NCI-H345 treated with DMSO at 0.1 percent for 48 hours (cell line): ENCODE measurements at regions not wholly inside any gene's neighbourhood (a gene's known extent, or its start where the extent isn't known, plus 50 kb on each side); places are given as distances from the start of the nearest gene placed in this dataset.

Experiments
- DNase-seq: peaks from one replicate; lab custom pipeline; 2025; ENCODE audit not compliant: unreplicated experiment; lab: John Stamatoyannopoulos, UW

DNA sequence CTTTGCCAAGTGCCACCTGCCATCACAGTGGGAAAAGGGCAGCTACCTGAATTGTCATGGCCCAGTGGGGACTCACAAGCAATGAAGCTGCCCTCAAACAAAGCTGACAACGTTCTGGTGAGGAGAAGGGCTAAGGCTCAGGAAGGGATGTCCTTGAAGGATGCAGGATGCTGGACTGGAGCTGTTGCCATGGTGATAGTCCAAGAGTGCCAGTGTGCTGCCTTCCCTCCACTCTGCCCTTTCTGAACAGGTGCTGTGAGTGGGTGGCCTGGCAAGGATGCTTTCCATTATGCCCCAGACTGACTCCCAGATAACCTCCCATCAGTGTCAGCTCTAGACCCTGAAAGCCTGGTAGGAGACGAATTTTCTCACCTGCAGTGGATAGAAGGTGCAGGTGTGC, 137.8 kb upstream of the GYPC start:
- DNase-seq = no peak

DNA sequence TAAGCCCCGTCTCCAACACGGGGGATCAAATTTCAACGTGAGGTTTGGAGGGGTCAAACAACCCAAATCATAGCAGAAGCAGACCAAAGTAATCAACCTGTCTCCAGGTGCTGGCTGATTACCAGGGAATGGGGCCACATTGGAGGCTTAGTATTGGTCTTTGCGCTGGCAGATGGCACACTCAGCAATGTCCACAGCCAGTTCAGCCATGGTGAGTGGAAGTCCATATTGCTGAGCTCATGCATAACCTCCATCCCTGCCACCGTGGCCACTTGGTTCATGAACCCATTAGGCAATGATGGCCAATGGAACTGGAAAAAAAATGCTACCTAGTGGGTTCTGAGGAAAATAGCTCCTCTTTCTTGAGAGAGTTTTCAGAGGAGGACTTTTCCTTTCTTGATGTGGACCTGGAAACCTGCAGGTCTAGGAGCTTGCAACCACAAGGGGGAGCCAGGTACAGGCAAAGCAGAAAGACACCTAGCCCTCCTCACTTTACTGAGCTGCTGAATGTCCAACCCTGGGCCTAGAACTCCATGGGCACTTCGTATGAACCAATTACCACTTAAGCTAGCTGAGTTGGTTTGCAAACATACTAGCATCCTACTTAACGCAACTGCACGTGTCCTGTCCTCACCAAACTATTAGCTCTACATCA, 128.0 kb upstream of the GYPC start:
- no peak for DNase-seq

DNA sequence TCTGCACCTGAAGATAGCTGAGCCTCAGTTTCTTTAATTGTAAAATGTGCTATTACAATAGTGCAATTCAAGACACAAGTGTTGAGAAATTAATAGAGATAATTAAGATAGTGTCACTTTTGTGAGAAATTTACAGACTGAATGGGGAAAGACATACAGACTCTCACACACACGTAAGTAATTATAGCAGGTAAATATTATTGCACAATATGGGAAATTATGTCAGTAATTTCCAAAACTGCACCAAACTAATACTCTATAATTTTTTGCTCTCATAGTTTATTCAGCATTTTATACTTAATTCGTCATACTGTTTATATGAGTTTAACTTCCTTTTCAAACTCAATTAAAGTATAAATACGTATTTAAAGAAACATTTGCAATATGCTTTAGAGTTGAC, 124.9 kb upstream of the GYPC start:
- no peak for DNase-seq

GRCh38 chr2:126534478-126534877, 121.5 kb upstream of the GYPC start:
- no peak for DNase-seq

DNA sequence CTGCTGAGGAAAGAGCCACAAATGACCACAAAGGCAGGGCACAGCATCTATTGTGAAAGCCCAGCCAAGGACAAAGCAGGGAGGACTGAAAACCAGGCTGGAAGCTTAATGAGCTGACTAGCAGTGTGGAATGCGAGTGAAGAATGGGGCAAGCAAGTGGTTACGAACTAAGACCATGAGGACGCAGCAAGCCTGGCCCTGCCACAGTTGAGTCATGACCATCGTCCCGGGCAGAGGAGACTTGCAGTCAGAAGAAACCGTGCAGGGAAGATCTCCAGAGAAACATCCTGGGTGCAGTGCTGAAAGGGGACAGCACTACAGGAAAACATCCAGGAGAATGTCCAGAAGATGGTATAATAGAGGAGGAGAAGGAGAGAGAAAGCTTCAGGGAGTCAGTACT, 120.5 kb upstream of the GYPC start:
- no peak for DNase-seq

GRCh38 chr2:126536605-126537200, 119.3 kb upstream of the GYPC start:
- no peak for DNase-seq

DNA sequence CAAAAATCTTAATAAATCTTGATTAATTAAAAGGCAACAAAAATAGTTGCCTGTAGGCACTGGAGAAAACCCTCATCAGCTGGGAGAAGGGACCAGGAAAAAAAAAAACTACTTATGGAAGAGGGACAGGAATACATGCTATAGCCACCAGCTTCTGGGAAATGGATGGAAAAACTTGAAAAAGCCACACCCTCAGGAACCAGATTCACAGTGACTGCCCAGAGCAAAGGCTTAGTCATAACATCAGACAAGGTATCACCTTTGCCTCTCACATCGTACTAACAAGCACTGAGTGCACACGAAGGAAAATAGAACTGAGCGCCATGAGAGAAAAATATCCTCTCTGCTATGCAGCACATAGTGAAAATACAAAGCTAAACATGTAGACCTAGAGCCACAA, 116.9 kb upstream of the GYPC start:
- no peak for DNase-seq

DNA sequence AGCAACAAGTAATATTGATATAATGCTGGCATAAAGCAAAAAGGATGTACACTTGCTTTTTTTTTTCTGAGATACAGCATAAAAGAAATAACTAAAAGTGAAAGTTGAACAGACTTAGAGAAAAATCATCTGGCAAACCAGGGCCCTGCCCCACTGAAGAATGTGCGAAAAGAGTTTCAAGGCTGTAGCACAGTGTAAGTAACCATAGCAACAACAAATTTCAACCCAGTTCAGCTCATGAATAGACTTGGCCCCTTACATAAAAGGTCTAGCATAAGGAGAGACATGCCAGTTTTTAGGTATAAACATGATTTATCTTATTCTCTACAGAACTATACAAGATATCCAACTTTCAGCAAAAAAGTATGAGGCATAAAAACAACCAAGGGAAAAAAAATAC, 113.7 kb upstream of the GYPC start:
- no peak for DNase-seq

GRCh38 chr2:126543081-126543480, 112.9 kb upstream of the GYPC start:
- no peak for DNase-seq

- no peak for DNase-seq
Observed at GRCh38 chr2:126558029-126558428, 97.9 kb upstream of the GYPC start.

DNA sequence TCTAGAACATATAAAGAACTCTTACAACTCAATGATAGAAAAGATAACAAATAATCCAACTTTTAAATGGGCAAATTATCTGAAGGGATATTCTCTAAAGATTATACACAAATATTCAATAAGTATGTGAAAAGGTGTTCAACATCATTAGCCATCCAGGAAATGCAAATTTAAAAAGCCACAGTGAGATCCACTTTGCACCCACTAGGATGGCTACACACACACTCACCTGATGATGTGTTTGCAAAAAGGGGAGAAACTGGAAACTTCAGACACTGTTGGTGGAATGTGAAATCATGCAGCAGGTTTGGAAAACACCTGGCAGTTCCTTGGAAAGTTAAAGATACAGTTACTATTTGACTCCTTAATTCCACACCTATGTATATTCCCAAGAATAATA, 87.2 kb upstream of the GYPC start:
- DNase-seq = no peak

DNA sequence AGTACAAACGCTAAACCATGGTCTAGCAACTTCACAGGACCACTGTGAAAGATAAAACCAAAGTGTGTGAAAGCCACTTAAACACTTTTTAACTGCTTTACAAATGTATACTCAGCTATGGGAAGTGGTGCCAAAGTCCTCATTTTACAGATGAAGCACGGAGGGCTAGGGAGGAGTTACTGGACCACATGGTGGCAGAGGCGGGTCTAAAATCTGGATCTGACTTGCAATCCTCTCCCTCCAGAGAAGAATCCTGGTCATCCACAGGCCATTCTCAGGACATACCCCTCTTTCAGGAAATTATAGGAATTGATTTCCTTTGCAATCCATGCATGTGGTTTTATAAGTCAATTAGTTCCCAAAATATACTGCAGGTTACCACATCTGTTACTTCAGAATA, 84.6 kb upstream of the GYPC start:
- DNase-seq = no peak

GRCh38 chr2:126575631-126576030, 80.3 kb upstream of the GYPC start:
- no peak for DNase-seq

GRCh38 chr2:126579868-126580267, 76.1 kb upstream of the GYPC start:
- DNase-seq = no peak

DNA sequence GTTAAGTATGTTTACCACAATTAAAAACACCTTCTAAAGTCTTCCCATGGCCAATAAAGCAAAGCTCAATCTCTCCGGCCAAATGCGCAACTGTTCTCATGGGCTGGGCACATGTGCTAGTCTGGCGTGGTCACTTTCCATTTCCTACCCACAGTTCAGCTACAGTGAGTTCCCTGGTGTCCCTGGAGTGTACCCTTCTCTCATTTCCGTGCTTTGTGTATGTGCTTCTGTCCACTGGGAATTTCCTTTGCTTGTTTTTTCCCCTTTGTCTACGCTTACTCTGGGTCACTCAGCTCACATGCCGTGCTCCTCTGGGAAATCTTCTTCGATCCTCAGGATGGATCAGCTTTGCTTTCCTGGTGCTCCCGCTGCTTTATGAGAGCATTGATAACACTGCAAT, 69.6 kb upstream of the GYPC start:
- no peak for DNase-seq

DNA sequence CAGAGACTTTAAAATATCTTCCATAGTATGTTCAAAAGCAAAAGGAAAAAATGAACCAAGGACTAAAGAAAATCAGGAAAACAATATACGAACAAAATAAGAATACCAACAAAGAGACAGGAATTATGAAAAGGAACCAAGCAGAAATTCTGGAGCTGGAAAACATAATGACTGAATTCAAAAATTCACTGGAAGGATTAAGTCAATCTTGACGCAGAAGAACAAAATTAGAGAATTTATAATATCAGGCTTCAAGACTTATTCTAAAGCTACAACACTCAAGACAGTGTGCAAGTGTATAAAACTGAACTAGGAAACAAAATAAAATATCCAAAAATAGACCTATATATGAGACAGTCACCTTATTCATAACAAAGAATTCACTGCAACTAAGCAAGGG, 56.9 kb upstream of the GYPC start:
- DNase-seq = no peak

DNA sequence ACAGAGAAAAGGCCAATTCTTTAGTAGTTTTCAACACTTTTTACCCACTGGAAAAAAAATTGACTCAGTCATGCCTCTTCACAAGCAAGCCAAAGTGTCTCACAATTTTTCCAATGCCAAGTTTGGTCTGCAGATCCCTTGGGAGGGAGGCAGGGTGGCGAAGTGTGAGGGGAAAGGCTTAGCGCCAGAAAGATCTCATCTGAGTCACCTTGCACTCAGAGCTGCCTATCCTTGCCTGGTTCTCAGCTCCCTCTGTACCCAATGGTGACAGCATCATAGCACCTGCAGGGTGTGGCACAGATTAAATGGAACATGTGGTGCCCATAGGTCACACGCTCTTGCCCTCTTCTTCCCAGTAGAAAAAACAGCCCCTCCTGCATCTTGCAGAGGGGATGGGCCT, 55.2 kb upstream of the GYPC start:
- DNase-seq = no peak

- DNase-seq = no peak
Observed at GRCh38 chr2:126602334-126602733, 53.6 kb upstream of the GYPC start.
